Skeletal muscle tissue (tissue), 3 donors: ENCODE measurements at regions not wholly inside any gene's neighbourhood (a gene's known extent, or its start where the extent isn't known, plus 50 kb on each side); places are given as distances from the start of the nearest gene placed in this dataset.

ENCODE experiments used
- H3K27ac ChIP-seq: one replicate; pipeline ENCODE4 v1.7.0; 2013; ENCODE audit warnings: mild to moderate bottlenecking, low read depth, low read length, inconsistent platforms
- H3K27me3 ChIP-seq, 3 donors: one replicate each; pipeline ENCODE4 v1.7.0; 2013; ENCODE audit warnings: low read length in 3 of 3; ENCODE audit not compliant: control insufficient read depth in 3 of 3, insufficient read depth in 3 of 3
- H3K36me3 ChIP-seq, 3 donors: one replicate each; pipeline ENCODE4 v1.7.0; 2013; ENCODE audit warnings: low read length in 3 of 3; ENCODE audit not compliant: control insufficient read depth in 3 of 3, insufficient read depth in 3 of 3
- H3K4me1 ChIP-seq, 3 donors: one replicate each; pipeline ENCODE4 v1.7.0; 2013; ENCODE audit warnings: low read length in 3 of 3, mild to moderate bottlenecking in 3 of 3; ENCODE audit not compliant: control insufficient read depth in 3 of 3, insufficient read depth in 3 of 3
- H3K4me3 ChIP-seq, 3 donors: one replicate each; pipeline ENCODE4 v1.7.0; 2013; ENCODE audit warnings: low read length in 3 of 3
- H3K9ac ChIP-seq, 3 donors: one replicate each; pipeline ENCODE4 v1.7.0; 2013; ENCODE audit warnings: low read length in 3 of 3, mild to moderate bottlenecking in 3 of 3, moderate library complexity in 2 of 3, low read depth in 1 of 3
- H3K9me3 ChIP-seq, 3 donors: one replicate each; pipeline ENCODE4 v1.7.0; 2013; ENCODE audit warnings: low read length in 3 of 3; ENCODE audit not compliant: control insufficient read depth in 3 of 3
- donor health status: Osteomylitis.

GRCh38 chr5:117877731-117878130, 1110.6 kb downstream of the DTWD2 start:
- no peak overlapping the region for H3K9ac ChIP-seq
- no peak overlapping the region for H3K27ac ChIP-seq
- no peaks in the 10 kb centered on the region for H3K36me3 ChIP-seq
- H3K9me3 ChIP-seq, result no peaks in the 10 kb centered on the region
- no peak overlapping the region for H3K4me3 ChIP-seq
- no peaks in the 10 kb centered on the region for H3K4me1 ChIP-seq
- no peaks in the 10 kb centered on the region for H3K27me3 ChIP-seq

- Histone ChIP-seq H3K4me1 (no peaks in the 10 kb centered on the region), H3K27me3 (no peaks in the 10 kb centered on the region), H3K27ac (no peak overlapping the region), H3K36me3 (no peaks in the 10 kb centered on the region), H3K9ac (no peak overlapping the region), H3K9me3 (no peaks in the 10 kb centered on the region), H3K4me3 (no peak overlapping the region)
Measured at GRCh38 chr5:117872798-117873368, 1115.5 kb downstream of the DTWD2 start.

DNA sequence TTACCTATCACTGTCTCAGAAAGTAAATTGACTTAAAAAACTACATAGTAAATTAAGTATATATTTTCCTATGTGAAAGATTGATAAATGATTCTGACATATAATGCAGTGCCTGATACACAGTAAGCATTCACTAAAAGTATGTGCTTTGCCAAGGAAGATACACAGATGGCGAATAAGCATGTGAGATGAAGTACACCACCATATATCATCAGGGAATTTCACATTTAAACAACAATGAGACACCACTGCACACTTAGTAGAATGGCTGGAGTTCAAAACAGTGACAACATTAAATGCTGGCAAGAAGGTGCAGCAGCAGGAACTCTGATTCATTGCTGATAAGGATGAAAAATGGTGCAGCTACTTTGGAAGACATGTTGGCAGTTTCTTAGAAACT, 1118.8 kb downstream of the DTWD2 start:
- H3K4me3 ChIP-seq, result no peak overlapping the region
- no peak overlapping the region for H3K27ac ChIP-seq
- no peaks in the 10 kb centered on the region for H3K27me3 ChIP-seq
- no peaks in the 10 kb centered on the region for H3K4me1 ChIP-seq
- H3K9ac ChIP-seq, result no peak overlapping the region
- no peaks in the 10 kb centered on the region for H3K9me3 ChIP-seq
- H3K36me3 ChIP-seq, result no peaks in the 10 kb centered on the region

DNA sequence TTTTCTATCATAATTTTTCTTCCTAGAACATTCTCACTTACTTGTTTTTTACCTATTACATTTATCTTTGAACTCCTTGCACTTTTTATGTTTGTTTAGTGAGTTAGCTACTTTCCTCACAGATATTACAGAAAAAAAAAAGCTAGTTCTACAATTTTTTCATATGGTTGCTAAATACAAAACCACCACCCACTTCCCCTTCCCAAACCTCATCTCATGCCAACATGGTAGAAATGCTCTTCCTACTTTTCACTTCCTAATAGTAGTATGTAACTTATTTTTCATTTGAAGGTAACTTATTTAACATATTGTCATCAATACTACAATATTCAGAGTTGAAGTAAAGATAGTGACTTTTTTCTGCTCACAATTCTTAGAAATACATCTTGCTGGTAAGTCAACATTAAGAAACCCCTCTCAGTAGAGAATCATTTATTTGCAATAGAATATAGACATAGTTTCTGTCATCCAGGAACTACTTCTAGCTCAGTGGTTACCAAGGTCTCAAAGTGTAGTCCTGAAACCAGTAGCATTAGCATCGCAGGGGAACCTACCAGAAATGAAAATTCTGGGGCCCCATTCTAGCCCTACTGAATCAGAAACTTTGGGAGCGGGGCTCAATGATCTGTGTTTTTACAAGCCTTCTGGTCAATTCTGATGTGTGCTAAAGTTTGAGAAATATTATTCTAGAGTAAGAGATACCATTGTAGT, 1124.6 kb downstream of the DTWD2 start:
- Histone ChIP-seq H3K27ac (no peak overlapping the region), H3K27me3 (no peaks in the 10 kb centered on the region), H3K9ac (no peak overlapping the region), H3K4me1 (no peaks in the 10 kb centered on the region), H3K9me3 (no peaks in the 10 kb centered on the region), H3K36me3 (no peaks in the 10 kb centered on the region), H3K4me3 (no peak overlapping the region)

- Histone ChIP-seq H3K27ac (no peak overlapping the region), H3K27me3 (no peaks in the 10 kb centered on the region), H3K9ac (no peak overlapping the region), H3K36me3 (no peaks in the 10 kb centered on the region), H3K9me3 (no peaks in the 10 kb centered on the region), H3K4me3 (no peak overlapping the region), H3K4me1 (no peaks in the 10 kb centered on the region)
Measured at GRCh38 chr5:117860550-117860949, 1127.8 kb downstream of the DTWD2 start.

DNA sequence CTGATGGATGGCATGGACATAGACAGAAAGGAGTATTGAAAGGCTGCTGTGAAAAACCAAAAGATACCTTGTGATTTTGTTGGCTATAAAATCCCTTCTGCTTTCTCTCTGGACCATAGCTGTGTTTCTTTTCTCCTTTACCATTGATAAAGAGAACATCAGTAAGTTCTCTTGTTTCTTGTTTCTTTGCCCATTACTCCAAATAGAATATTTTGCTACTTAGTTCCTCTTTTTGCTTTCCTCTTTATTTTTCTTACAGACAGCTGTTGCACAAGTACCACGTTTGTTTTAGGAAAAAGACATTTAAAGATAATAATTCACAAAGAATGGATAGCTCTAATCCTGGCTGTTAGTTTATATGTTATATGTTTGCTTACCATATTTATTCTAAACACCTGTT, 1129.2 kb downstream of the DTWD2 start:
- Histone ChIP-seq H3K27me3 (no peaks in the 10 kb centered on the region), H3K9ac (no peak overlapping the region), H3K36me3 (no peaks in the 10 kb centered on the region), H3K27ac (no peak overlapping the region), H3K4me3 (no peak overlapping the region), H3K4me1 (no peaks in the 10 kb centered on the region), H3K9me3 (no peaks in the 10 kb centered on the region)

GRCh38 chr5:117856713-117857112, 1131.6 kb downstream of the DTWD2 start:
- H3K4me3 ChIP-seq, result no peak overlapping the region
- no peaks in the 10 kb centered on the region for H3K36me3 ChIP-seq
- H3K9me3 ChIP-seq, result no peaks in the 10 kb centered on the region
- H3K27ac ChIP-seq, result no peak overlapping the region
- H3K4me1 ChIP-seq, result no peaks in the 10 kb centered on the region
- no peaks in the 10 kb centered on the region for H3K27me3 ChIP-seq
- no peak overlapping the region for H3K9ac ChIP-seq

- H3K27me3 ChIP-seq, result no peaks in the 10 kb centered on the region
- H3K9me3 ChIP-seq, result no peaks in the 10 kb centered on the region
- no peak overlapping the region for H3K27ac ChIP-seq
- no peaks in the 10 kb centered on the region for H3K4me1 ChIP-seq
- H3K4me3 ChIP-seq, result no peak overlapping the region
- H3K36me3 ChIP-seq, result no peaks in the 10 kb centered on the region
- no peak overlapping the region for H3K9ac ChIP-seq
Measured at GRCh38 chr5:117837786-117838185, 1150.6 kb downstream of the DTWD2 start.

- Histone ChIP-seq H3K4me3 (no peak overlapping the region), H3K9ac (no peak overlapping the region), H3K36me3 (no peaks in the 10 kb centered on the region), H3K9me3 (peaks cover 0 to 5% (median 0%) of the 10 kb centered on the region in 3 donors), H3K27me3 (no peaks in the 10 kb centered on the region), H3K27ac (no peak overlapping the region), H3K4me1 (no peaks in the 10 kb centered on the region)
Measured at GRCh38 chr5:117833691-117834090, 1154.7 kb downstream of the DTWD2 start.

DNA sequence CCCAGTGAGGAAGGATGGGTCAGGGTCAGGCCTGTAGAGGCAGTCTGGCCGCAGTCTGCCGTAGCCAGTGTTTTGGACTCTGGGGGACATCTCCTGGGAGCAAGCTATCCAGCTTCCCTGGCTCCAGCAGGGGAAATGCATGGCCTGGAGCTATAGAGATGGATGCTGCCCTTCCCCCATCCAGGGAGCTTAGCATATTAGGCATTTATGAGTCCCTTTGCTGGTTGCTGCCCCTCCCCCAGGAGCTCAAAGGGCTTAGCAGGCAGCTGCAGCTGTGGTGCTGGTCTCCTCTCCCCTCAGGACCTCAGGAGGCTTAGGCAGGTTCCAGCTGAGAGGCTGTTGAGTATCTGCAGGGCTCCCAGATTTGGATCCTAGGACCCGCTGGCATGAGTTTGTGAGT, 1158.7 kb downstream of the DTWD2 start:
- Histone ChIP-seq H3K27me3 (no peaks in the 10 kb centered on the region), H3K4me1 (no peaks in the 10 kb centered on the region), H3K9me3 (peaks cover 0 to 5% (median 0%) of the 10 kb centered on the region in 3 donors), H3K36me3 (no peaks in the 10 kb centered on the region), H3K9ac (no peak overlapping the region), H3K4me3 (no peak overlapping the region), H3K27ac (no peak overlapping the region)
